GM23338 (cell line): ENCODE measurements at regions not wholly inside any gene's neighbourhood (a gene's known extent, or its start where the extent isn't known, plus 50 kb on each side); places are given as distances from the start of the nearest gene placed in this dataset.

ENCODE experiments used
- ATAC-seq: fragments of 200-7000 bp; cut with Tn5 transposase; 3 replicates; pipeline ENCODE4 v1.9.1; 2020
- DNase-seq: peaks from one replicate; pipeline ENCODE4 v3.0.0-alpha.2; 2015; ENCODE audit warnings: low spot score
- H2AFZ ChIP-seq: fragments of 200-600 bp; sonication (generic); 2 replicates; pipeline ENCODE4 v1.8.0; 2016; ENCODE audit warnings: antibody characterized with exemption, mild to moderate bottlenecking, moderate library complexity
- H3F3A ChIP-seq: fragments of 200-600 bp; sonication (generic); replicated peaks from 2 replicates; pipeline ENCODE4 v1.8.0; 2017; ENCODE audit warnings: antibody characterized with exemption, mixed run types, low read depth
- H3K27ac ChIP-seq: fragments of 200-600 bp; sonication (generic); 2 replicates; pipeline ENCODE4 v1.6.1; 2016; ENCODE audit warnings: low read depth
- H3K27me3 ChIP-seq: fragments of 200-600 bp; sonication (generic); 2 replicates; pipeline ENCODE4 v1.8.0; 2016; ENCODE audit warnings: mild to moderate bottlenecking, mixed run types, moderate library complexity; ENCODE audit not compliant: insufficient read depth
- H3K36me3 ChIP-seq: fragments of 200-600 bp; sonication (generic); 2 replicates; pipeline ENCODE4 v1.8.0; 2016; ENCODE audit warnings: mild to moderate bottlenecking; ENCODE audit not compliant: insufficient read depth
- H3K4me1 ChIP-seq: fragments of 200-600 bp; sonication (generic); 2 replicates; pipeline ENCODE4 v1.8.0; 2016; ENCODE audit warnings: mild to moderate bottlenecking, moderate library complexity; ENCODE audit not compliant: insufficient read depth
- H3K4me2 ChIP-seq: fragments of 200-600 bp; sonication (generic); 2 replicates; pipeline ENCODE4 v1.7.1; 2017; ENCODE audit warnings: mixed run types
- H3K4me3 ChIP-seq: fragments of 200-600 bp; sonication (generic); 2 replicates; pipeline ENCODE4 v1.6.1; 2016; ENCODE audit warnings: mixed run types
- H3K79me2 ChIP-seq: fragments of 200-600 bp; sonication (generic); replicated peaks from 2 replicates; pipeline ENCODE4 v1.8.0; 2017; ENCODE audit warnings: mild to moderate bottlenecking; ENCODE audit not compliant: insufficient read depth
- H3K9me2 ChIP-seq: fragments of 200-600 bp; sonication (generic); 2 replicates; pipeline ENCODE4 v1.8.0; 2017; ENCODE audit not compliant: insufficient read depth
- H4K20me1 ChIP-seq: fragments of 200-600 bp; sonication (generic); replicated peaks from 2 replicates; pipeline ENCODE4 v1.8.0; 2017; ENCODE audit warnings: mild to moderate bottlenecking; ENCODE audit not compliant: insufficient read depth
- H3K27ac Mint-ChIP-seq: 2 replicates; pipeline ENCODE4 v1.8.0; 2020; ENCODE audit warnings: inconsistent platforms, mild to moderate bottlenecking, moderate library complexity, mixed read lengths
- H3K27me3 Mint-ChIP-seq: 3 replicates; pipeline ENCODE4 v1.8.0; 2022; ENCODE audit warnings: low read depth, mild to moderate bottlenecking, moderate library complexity, mixed read lengths, inconsistent platforms; ENCODE audit not compliant: insufficient read depth, poor library complexity
- H3K36me3 Mint-ChIP-seq: 3 replicates; pipeline ENCODE4 v1.8.0; 2021; ENCODE audit warnings: low read depth, mild to moderate bottlenecking, inconsistent platforms, moderate library complexity, mixed read lengths
- H3K4me1 Mint-ChIP-seq: 3 replicates; pipeline ENCODE4 v1.8.0; 2020; ENCODE audit warnings: mild to moderate bottlenecking, inconsistent platforms, mixed read lengths
- H3K4me3 Mint-ChIP-seq: 3 replicates; pipeline ENCODE4 v1.8.0; 2021; ENCODE audit warnings: moderate library complexity, mild to moderate bottlenecking, inconsistent platforms, mixed read lengths
- H3K9me3 Mint-ChIP-seq: 3 replicates; pipeline ENCODE4 v1.8.0; 2020; ENCODE audit warnings: moderate library complexity, mild to moderate bottlenecking, inconsistent platforms, mixed read lengths
- CREB1 ChIP-seq: fragments of 250-450 bp; sonication (Bioruptor Pico); IDR thresholded peaks from 2 replicates; pipeline ENCODE4 v1.5.0; 2020; ENCODE audit warnings: low read depth, mild to moderate bottlenecking, moderate library complexity
- EZH2 ChIP-seq: fragments of 200-600 bp; sonication (generic); IDR thresholded peaks from one replicate; pipeline ENCODE4 v1.8.0; 2017; ENCODE audit warnings: antibody characterized with exemption, mild to moderate bottlenecking, low read depth; ENCODE audit not compliant: unreplicated experiment
- EZH2phosphoT487 ChIP-seq: fragments of 200-600 bp; sonication (generic); IDR thresholded peaks from one replicate; pipeline ENCODE4 v1.8.1; 2018; ENCODE audit warnings: antibody characterized with exemption; ENCODE audit not compliant: unreplicated experiment
- JUNB ChIP-seq: IDR thresholded peaks from one replicate; pipeline ENCODE4 v1.6.1; 2016; ENCODE audit warnings: antibody characterized with exemption; ENCODE audit not compliant: unreplicated experiment
- NANOG ChIP-seq: IDR thresholded peaks from 2 replicates; pipeline ENCODE4 v1.6.1; 2016; ENCODE audit warnings: antibody characterized with exemption, borderline replicate concordance
- POLR2AphosphoS5 ChIP-seq: IDR thresholded peaks from 2 replicates; pipeline ENCODE4 v1.6.1; 2016; ENCODE audit warnings: antibody characterized with exemption, low read depth
- ZNF114 ChIP-seq: fragments of 250-450 bp; sonication (Bioruptor Pico); IDR thresholded peaks from 2 replicates; pipeline ENCODE4 v1.5.0; 2020; ENCODE audit warnings: mild to moderate bottlenecking, moderate library complexity
- ZNF331 ChIP-seq: fragments of 250-450 bp; sonication (Bioruptor Pico); IDR thresholded peaks from 2 replicates; pipeline ENCODE4 v1.5.0; 2020; ENCODE audit warnings: low read depth, mild to moderate bottlenecking, moderate library complexity
- TF ChIP-seq, protein P1 (sequence below): IDR thresholded peaks from 2 replicates; pipeline ENCODE4 v1.6.1; 2016; ENCODE audit warnings: antibody characterized with exemption
- TF ChIP-seq, protein P2 (sequence below), 2 experiments: fragments of 200-600 bp in 1 of 2; sonication (generic) in 1 of 2; conservative IDR thresholded peaks; 2 replicates each; pipeline versions ENCODE4 v1.5.1 to v1.6.1; 2016 to 2017; ENCODE audit warnings: antibody characterized with exemption in 2 of 2, low read depth in 2 of 2, mild to moderate bottlenecking in 2 of 2, moderate library complexity in 1 of 2

- Histone ChIP-seq H3K36me3 (peaks cover 10% of the 10 kb centered on the region; the same call in 1 of the 2 replicates), H3F3A (no peaks in the 10 kb centered on the region), H3K27me3 (no peaks in the 10 kb centered on the region), H2AFZ (no peak overlapping the region), H3K4me1 (no peaks in the 10 kb centered on the region), H3K4me2 (no peak overlapping the region), H4K20me1 (no peaks in the 10 kb centered on the region), H3K4me3 (no peak overlapping the region), H3K79me2 (no peaks in the 10 kb centered on the region), H3K9me2 (no peaks in the 10 kb centered on the region), H3K27ac (no peak overlapping the region)
- no peaks in the 10 kb centered on the region for H3K4me1 Mint-ChIP-seq
- no peaks in the 10 kb centered on the region; the same call in 2 of the 3 replicates for H3K36me3 Mint-ChIP-seq
- TF ChIP-seq POLR2AphosphoS5: no peak
- no peak for TF ChIP-seq ZNF114 (CRISPR knock-in tag)
- no peak overlapping the region for H3K4me3 Mint-ChIP-seq
- H3K27me3 Mint-ChIP-seq: peaks cover 9% of the 10 kb centered on the region
- DNase-seq: no peak
- ATAC-seq: no peak
- no peak overlapping the region for H3K27ac Mint-ChIP-seq
- H3K9me3 Mint-ChIP-seq: peaks cover 15% of the 10 kb centered on the region; the same call in 2 of the 3 replicates
Observed at GRCh38 chr20:60341062-60341461, 382.8 kb downstream of the CDH26 start.

DNA sequence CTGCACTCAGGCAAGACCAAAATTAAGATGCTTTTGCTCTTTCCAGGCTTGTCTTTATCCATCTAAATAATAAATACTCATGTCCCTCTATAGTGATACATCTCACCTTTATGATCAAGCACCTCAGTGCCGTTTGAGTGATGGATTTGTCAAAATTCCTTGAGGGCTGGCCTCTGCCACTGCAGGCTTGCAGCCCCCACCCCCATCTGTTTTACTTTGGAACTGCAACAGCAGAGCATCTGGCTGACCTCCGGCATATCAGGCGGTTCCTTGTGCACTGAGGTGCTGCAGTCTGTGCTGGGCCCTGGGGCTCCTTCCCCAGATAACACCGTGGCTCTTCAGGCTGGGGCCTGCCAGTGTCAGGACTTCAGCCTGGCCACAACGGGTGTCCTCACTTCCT lies 386.9 kb downstream of the CDH26 start:
- Mint-ChIP-seq H3K36me3 (no peaks in the 10 kb centered on the region; the same call in 2 of the 3 replicates), H3K4me1 (no peaks in the 10 kb centered on the region), H3K9me3 (peaks cover 4% of the 10 kb centered on the region), H3K27ac (no peak overlapping the region), H3K4me3 (no peak overlapping the region), H3K27me3 (peaks cover 3% of the 10 kb centered on the region)
- no peaks in the 10 kb centered on the region for H3K79me2 ChIP-seq
- no peak overlapping the region for H3K4me3 ChIP-seq
- TF ChIP-seq JUNB (no peak), ZNF114 (CRISPR knock-in tag) (no peak), EZH2phosphoT487 (no peak), NANOG (no peak), EZH2 (no peak), CREB1 (CRISPR knock-in tag) (no peak), POLR2AphosphoS5 (no peak), ZNF331 (CRISPR knock-in tag) (no peak)
- TF ChIP-seq, protein P1, sequence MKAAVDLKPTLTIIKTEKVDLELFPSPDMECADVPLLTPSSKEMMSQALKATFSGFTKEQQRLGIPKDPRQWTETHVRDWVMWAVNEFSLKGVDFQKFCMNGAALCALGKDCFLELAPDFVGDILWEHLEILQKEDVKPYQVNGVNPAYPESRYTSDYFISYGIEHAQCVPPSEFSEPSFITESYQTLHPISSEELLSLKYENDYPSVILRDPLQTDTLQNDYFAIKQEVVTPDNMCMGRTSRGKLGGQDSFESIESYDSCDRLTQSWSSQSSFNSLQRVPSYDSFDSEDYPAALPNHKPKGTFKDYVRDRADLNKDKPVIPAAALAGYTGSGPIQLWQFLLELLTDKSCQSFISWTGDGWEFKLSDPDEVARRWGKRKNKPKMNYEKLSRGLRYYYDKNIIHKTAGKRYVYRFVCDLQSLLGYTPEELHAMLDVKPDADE: no peak
- TF ChIP-seq, protein P2, sequence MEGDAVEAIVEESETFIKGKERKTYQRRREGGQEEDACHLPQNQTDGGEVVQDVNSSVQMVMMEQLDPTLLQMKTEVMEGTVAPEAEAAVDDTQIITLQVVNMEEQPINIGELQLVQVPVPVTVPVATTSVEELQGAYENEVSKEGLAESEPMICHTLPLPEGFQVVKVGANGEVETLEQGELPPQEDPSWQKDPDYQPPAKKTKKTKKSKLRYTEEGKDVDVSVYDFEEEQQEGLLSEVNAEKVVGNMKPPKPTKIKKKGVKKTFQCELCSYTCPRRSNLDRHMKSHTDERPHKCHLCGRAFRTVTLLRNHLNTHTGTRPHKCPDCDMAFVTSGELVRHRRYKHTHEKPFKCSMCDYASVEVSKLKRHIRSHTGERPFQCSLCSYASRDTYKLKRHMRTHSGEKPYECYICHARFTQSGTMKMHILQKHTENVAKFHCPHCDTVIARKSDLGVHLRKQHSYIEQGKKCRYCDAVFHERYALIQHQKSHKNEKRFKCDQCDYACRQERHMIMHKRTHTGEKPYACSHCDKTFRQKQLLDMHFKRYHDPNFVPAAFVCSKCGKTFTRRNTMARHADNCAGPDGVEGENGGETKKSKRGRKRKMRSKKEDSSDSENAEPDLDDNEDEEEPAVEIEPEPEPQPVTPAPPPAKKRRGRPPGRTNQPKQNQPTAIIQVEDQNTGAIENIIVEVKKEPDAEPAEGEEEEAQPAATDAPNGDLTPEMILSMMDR (conservative IDR thresholded peaks at IDR 0.05; ENCODE audit: low read depth in 2 of 2): no peak
- H3F3A ChIP-seq: no peaks in the 10 kb centered on the region
- H3K27me3 ChIP-seq: no peaks in the 10 kb centered on the region
- H3K4me1 ChIP-seq: no peaks in the 10 kb centered on the region
- no peaks in the 10 kb centered on the region for H4K20me1 ChIP-seq
- no peak overlapping the region for H3K4me2 ChIP-seq
- H3K27ac ChIP-seq: no peak overlapping the region
- DNase-seq (peak; percentile 13), ATAC-seq (peak; percentile 62)
- H2AFZ ChIP-seq: no peak overlapping the region
- no peaks in the 10 kb centered on the region for H3K9me2 ChIP-seq
- peaks cover 6% of the 10 kb centered on the region; the same call in 1 of the 2 replicates for H3K36me3 ChIP-seq
